Chondrocyte (in vitro differentiated cells): ENCODE measurements at regions not wholly inside any gene's neighbourhood (a gene's known extent, or its start where the extent isn't known, plus 50 kb on each side); places are given as distances from the start of the nearest gene placed in this dataset.

ENCODE experiments used
- DNase-seq: peaks from one replicate; pipeline ENCODE4 v3.0.0; 2021; ENCODE audit warnings: mixed read lengths, low spot score
- H3K27ac Mint-ChIP-seq: one replicate; pipeline ENCODE4 v1.8.0; 2021; ENCODE audit warnings: mild to moderate bottlenecking, moderate library complexity, mixed read lengths; ENCODE audit not compliant: unreplicated experiment
- H3K27me3 Mint-ChIP-seq: 2 replicates; pipeline ENCODE4 v1.8.0; 2021; ENCODE audit warnings: low read depth, mixed read lengths
- H3K36me3 Mint-ChIP-seq: 2 replicates; pipeline ENCODE4 v1.8.0; 2021; ENCODE audit warnings: low read depth, mixed read lengths
- H3K4me1 Mint-ChIP-seq: 2 replicates; pipeline ENCODE4 v1.8.0; 2021; ENCODE audit warnings: low read depth, mild to moderate bottlenecking, mixed read lengths
- H3K4me3 Mint-ChIP-seq: one replicate; pipeline ENCODE4 v1.8.0; 2021; ENCODE audit warnings: mild to moderate bottlenecking, moderate library complexity, mixed read lengths; ENCODE audit not compliant: unreplicated experiment
- H3K9me3 Mint-ChIP-seq: 2 replicates; pipeline ENCODE4 v1.8.0; 2021; ENCODE audit warnings: low read depth, mixed read lengths
- TF ChIP-seq, protein P1 (sequence below): fragments of 200-600 bp; sonication (generic); IDR thresholded peaks from 2 replicates; pipeline ENCODE4 v1.5.0; 2021; ENCODE audit warnings: antibody characterized with exemption, mild to moderate bottlenecking, moderate library complexity

DNA sequence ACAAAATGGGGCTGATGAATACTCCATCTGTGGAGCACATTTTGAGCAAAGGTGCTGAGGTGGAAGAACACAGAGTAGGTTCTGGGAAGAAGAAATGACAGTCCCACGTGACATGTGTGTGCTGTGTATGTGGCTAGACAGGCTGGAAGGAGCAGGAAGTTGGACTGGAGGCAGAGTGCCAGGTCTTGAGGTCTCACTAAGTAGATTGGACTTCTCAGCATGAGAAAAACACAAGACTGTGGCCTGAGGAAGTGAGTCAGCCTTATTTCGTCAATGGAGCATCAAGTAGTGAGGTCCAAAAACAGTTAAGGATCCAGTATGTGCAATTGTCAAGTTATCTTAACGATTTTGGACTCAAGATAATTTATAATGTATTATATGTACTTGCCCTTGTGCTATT is 736.5 kb downstream of the KCNJ2 start:
- peaks cover 25% of the 10 kb centered on the region for H3K9me3 Mint-ChIP-seq
- peaks cover 19% of the 10 kb centered on the region for H3K4me1 Mint-ChIP-seq
- DNase-seq, result no peak
- no peak overlapping the region for H3K4me3 Mint-ChIP-seq
- no peaks in the 10 kb centered on the region for H3K27me3 Mint-ChIP-seq
- TF ChIP-seq, protein P1, sequence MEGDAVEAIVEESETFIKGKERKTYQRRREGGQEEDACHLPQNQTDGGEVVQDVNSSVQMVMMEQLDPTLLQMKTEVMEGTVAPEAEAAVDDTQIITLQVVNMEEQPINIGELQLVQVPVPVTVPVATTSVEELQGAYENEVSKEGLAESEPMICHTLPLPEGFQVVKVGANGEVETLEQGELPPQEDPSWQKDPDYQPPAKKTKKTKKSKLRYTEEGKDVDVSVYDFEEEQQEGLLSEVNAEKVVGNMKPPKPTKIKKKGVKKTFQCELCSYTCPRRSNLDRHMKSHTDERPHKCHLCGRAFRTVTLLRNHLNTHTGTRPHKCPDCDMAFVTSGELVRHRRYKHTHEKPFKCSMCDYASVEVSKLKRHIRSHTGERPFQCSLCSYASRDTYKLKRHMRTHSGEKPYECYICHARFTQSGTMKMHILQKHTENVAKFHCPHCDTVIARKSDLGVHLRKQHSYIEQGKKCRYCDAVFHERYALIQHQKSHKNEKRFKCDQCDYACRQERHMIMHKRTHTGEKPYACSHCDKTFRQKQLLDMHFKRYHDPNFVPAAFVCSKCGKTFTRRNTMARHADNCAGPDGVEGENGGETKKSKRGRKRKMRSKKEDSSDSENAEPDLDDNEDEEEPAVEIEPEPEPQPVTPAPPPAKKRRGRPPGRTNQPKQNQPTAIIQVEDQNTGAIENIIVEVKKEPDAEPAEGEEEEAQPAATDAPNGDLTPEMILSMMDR, result no peak
- peak overlapping the region; percentile 93 for H3K27ac Mint-ChIP-seq
- peaks cover 7% of the 10 kb centered on the region for H3K36me3 Mint-ChIP-seq

DNA sequence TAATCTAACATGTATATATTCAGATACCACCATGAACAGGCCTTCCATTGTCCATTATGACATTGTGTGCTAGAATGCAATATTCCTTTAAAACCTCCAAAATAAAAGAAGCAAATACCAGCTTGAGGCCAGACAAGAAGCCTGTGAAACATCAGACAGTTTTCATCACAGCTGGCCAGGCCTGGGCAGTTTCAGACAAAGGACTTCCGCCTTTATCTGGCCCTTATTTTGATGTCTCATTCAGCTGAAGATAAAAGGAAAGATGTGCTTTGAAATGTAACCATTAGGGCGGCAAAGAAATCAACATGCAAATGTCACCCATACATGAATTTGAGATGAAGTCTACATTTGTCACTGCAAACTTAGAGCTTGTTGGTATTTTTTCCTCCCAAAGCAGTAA is 737.5 kb downstream of the KCNJ2 start:
- H3K4me1 Mint-ChIP-seq, result peaks cover 19% of the 10 kb centered on the region
- no peaks in the 10 kb centered on the region for H3K27me3 Mint-ChIP-seq
- TF ChIP-seq, protein P1, result no peak
- no peak overlapping the region for H3K4me3 Mint-ChIP-seq
- peaks cover 25% of the 10 kb centered on the region for H3K9me3 Mint-ChIP-seq
- peaks cover 4% of the 10 kb centered on the region for H3K36me3 Mint-ChIP-seq
- H3K27ac Mint-ChIP-seq, result peak overlapping the region; percentile 28
- no peak for DNase-seq

DNA sequence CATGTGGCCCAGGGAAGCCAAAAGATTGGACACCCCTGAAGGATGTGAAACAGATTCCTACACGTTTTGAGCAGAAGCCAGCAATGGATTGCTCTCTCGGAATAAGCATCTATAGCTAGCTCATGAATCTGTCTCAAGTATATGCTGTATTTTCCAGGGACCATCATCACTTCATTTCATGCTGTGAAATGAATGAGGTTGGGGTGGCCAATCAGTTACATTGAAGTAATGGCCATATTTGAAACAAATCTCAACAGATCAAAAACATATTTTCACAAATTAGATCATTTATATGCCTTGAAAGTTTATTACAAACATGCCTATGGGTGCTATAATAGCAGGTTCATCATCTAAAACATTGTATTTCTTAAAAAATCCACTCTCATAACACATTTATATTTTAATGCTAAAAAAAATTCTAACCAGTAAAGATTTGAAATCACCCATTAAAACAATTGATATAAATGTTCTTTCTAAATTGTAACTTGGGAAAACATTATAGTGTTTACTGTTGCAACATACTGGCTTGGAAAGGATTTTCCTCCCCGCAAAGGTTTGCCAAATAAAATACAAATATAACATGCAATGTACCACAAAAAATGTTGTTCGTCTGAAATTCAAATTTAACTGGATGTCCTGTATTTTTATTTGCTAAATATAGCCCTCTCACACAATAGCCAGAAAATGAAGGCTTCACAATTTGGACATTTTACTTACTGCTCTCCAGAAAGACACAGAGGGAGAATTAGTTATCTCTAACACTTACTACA is 743.6 kb downstream of the KCNJ2 start:
- peak overlapping the region; percentile 45 for H3K27ac Mint-ChIP-seq
- H3K4me1 Mint-ChIP-seq, result peaks cover 13% of the 10 kb centered on the region
- H3K27me3 Mint-ChIP-seq, result no peaks in the 10 kb centered on the region
- H3K36me3 Mint-ChIP-seq, result peaks cover 8% of the 10 kb centered on the region
- TF ChIP-seq, protein P1, result no peak
- peaks cover 27% of the 10 kb centered on the region for H3K9me3 Mint-ChIP-seq
- no peak for DNase-seq
- H3K4me3 Mint-ChIP-seq, result no peak overlapping the region

DNA sequence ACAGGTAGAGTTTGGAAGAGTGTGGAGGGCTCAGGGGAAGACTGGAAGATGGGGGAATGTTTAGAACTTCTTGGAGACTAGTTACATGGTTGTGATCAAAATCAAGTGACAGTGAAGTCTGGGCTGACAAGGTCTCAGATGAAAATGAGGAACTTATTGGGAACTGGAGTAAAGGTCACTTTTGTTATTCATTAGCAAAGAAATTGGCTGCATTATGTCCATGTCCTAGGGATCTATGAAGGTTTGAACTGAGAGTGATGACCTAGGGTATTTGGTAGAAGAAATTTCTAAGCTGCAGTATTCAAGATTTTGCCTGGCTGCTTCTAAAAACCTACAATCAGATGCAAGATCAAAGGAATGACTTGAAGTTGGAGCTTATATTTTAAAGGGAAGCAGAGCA is 747.1 kb downstream of the KCNJ2 start:
- Mint-ChIP-seq H3K4me1 (peaks cover 23% of the 10 kb centered on the region), H3K9me3 (peaks cover 31% of the 10 kb centered on the region), H3K4me3 (no peak overlapping the region), H3K27me3 (no peaks in the 10 kb centered on the region), H3K27ac (no peak overlapping the region), H3K36me3 (peaks cover 8% of the 10 kb centered on the region)
- TF ChIP-seq, protein P1, result no peak
- DNase-seq, result no peak

DNA sequence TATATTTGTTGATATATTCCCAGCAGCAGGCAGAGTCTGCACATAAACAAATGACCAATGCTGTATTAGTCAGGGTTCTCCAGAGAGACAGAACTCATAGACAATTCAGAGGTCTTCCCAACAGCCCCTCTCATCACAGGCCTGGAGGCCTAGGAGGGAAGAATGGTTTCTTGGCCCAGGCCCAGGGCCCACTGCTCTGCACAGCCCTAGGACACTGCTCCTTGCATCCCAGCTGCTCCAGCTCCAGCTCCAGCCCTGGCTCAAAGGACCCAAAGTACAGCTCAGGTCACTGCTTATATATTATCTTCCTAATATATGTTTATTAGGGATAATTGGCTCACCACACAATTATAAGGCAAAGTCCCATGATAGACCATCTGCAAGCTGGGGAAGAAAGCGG is 749.9 kb downstream of the KCNJ2 start:
- peaks cover 31% of the 10 kb centered on the region for H3K9me3 Mint-ChIP-seq
- peaks cover 36% of the 10 kb centered on the region for H3K4me1 Mint-ChIP-seq
- no peak overlapping the region for H3K27ac Mint-ChIP-seq
- no peaks in the 10 kb centered on the region for H3K27me3 Mint-ChIP-seq
- DNase-seq, result no peak
- TF ChIP-seq, protein P1, result no peak
- H3K4me3 Mint-ChIP-seq, result no peak overlapping the region
- H3K36me3 Mint-ChIP-seq, result peaks cover 8% of the 10 kb centered on the region
